ENCODE measurements at regions not wholly inside any gene's neighbourhood (a gene's known extent, or its start where the extent isn't known, plus 50 kb on each side); places are given as distances from the start of the nearest gene placed in this dataset.

GRCh38 chr1:103854279-103854678, 104.6 kb downstream of the AMY1C start:
- no peak for DNase-seq (ENCODE audit: low spot score)

- DNase-seq (ENCODE audit: low spot score) = no peak
Observed at GRCh38 chr1:103859721-103860120, 110.0 kb downstream of the AMY1C start.

GRCh38 chr1:103898576-103899345, 149.1 kb downstream of the AMY1C start:
- no peak for DNase-seq (ENCODE audit: low spot score)

- no peak for DNase-seq (ENCODE audit: low spot score)
Observed at GRCh38 chr1:103900005-103900404, 150.3 kb downstream of the AMY1C start.

- DNase-seq (ENCODE audit: low spot score) = no peak
Observed at GRCh38 chr1:103901072-103901471, 151.4 kb downstream of the AMY1C start.

- no peak for DNase-seq (ENCODE audit: low spot score)
Observed at GRCh38 chr1:103905363-103905762, 155.7 kb downstream of the AMY1C start.

- DNase-seq (ENCODE audit: low spot score) = no peak
Observed at GRCh38 chr1:103911450-103911849, 161.8 kb downstream of the AMY1C start.

GRCh38 chr1:103917795-103918194, 168.1 kb downstream of the AMY1C start:
- no peak for DNase-seq (ENCODE audit: low spot score)

- no peak for DNase-seq (ENCODE audit: low spot score)
Observed at GRCh38 chr1:103931891-103932290, 182.2 kb downstream of the AMY1C start.

GRCh38 chr1:103937763-103938357, 188.2 kb downstream of the AMY1C start:
- no peak for DNase-seq (ENCODE audit: low spot score)

GRCh38 chr1:103941086-103941485, 191.4 kb downstream of the AMY1C start:
- DNase-seq (ENCODE audit: low spot score) = no peak

GRCh38 chr1:103942029-103942428, 192.3 kb downstream of the AMY1C start:
- peak; percentile 10 for DNase-seq (ENCODE audit: low spot score)

- peak; percentile 4 for DNase-seq (ENCODE audit: low spot score)
Observed at GRCh38 chr1:103945774-103946173, 196.1 kb downstream of the AMY1C start.

- no peak for DNase-seq (ENCODE audit: low spot score)
Observed at GRCh38 chr1:103948526-103948925, 198.8 kb downstream of the AMY1C start.

GRCh38 chr1:103949779-103950178, 200.1 kb downstream of the AMY1C start:
- DNase-seq (ENCODE audit: low spot score) = no peak

GRCh38 chr1:103953386-103953785, 203.7 kb downstream of the AMY1C start:
- DNase-seq (ENCODE audit: low spot score) = no peak

GRCh38 chr1:103958699-103959098, 209.0 kb downstream of the AMY1C start:
- DNase-seq (ENCODE audit: low spot score) = no peak

- no peak for DNase-seq (ENCODE audit: low spot score)
Observed at GRCh38 chr1:103959565-103959964, 209.9 kb downstream of the AMY1C start.

- no peak for DNase-seq (ENCODE audit: low spot score)
Observed at GRCh38 chr1:103960045-103960444, 210.3 kb downstream of the AMY1C start.

- DNase-seq (ENCODE audit: low spot score) = no peak
Observed at GRCh38 chr1:103960710-103961109, 211.0 kb downstream of the AMY1C start.

- no peak for DNase-seq (ENCODE audit: low spot score)
Observed at GRCh38 chr1:103986792-103987191, 237.1 kb downstream of the AMY1C start.

- DNase-seq (ENCODE audit: low spot score) = no peak
Observed at GRCh38 chr1:103997631-103998030, 247.9 kb downstream of the AMY1C start.

- no peak for DNase-seq (ENCODE audit: low spot score)
Observed at GRCh38 chr1:104018922-104019674, 269.4 kb downstream of the AMY1C start.
